Astrocyte (in vitro differentiated cells and primary cell): ENCODE measurements at regions not wholly inside any gene's neighbourhood (a gene's known extent, or its start where the extent isn't known, plus 50 kb on each side); places are given as distances from the start of the nearest gene placed in this dataset.
"Not testable (repeated sequence)": the region's sequence is repeated elsewhere in the genome, so short reads cannot be mapped to it uniquely, and the experiment has no call there.

ENCODE experiments used
- DNase-seq: peaks from one replicate; pipeline ENCODE4 v3.0.0-alpha.2; 2010; ENCODE audit warnings: low read depth
- FAIRE-seq: peaks from 2 replicates; lab custom pipeline; 2011; peaks lifted over from hg19 to GRCh38; lab: Jason Lieb, UNC
- H2AFZ ChIP-seq: 2 replicates; pipeline ENCODE4 v1.6.0; 2012; ENCODE audit warnings: low read depth, low read length, inconsistent platforms
- H3K27ac ChIP-seq: 2 replicates; pipeline ENCODE4 v1.5.1; 2011; ENCODE audit warnings: low read depth, low read length, inconsistent platforms
- H3K27me3 ChIP-seq: 2 replicates; pipeline ENCODE4 v1.6.0; 2011; ENCODE audit warnings: low read length, inconsistent platforms; ENCODE audit not compliant: insufficient read depth
- H3K36me3 ChIP-seq: 2 replicates; pipeline ENCODE4 v1.5.1; 2011; ENCODE audit warnings: low read length, inconsistent platforms; ENCODE audit not compliant: insufficient read depth
- H3K4me1 ChIP-seq: 2 replicates; pipeline ENCODE4 v1.5.1; 2011; ENCODE audit warnings: low read length, inconsistent platforms; ENCODE audit not compliant: insufficient read depth
- H3K4me2 ChIP-seq: 2 replicates; pipeline ENCODE4 v1.6.0; 2012; ENCODE audit warnings: low read length, inconsistent platforms
- H3K4me3 ChIP-seq: 2 replicates; pipeline ENCODE4 v1.5.1; 2011; ENCODE audit warnings: low read depth, mild to moderate bottlenecking, low read length, inconsistent platforms; ENCODE audit not compliant: insufficient read depth
- H3K79me2 ChIP-seq: 2 replicates; pipeline ENCODE4 v1.6.0; 2012; ENCODE audit warnings: mild to moderate bottlenecking, low read length, inconsistent platforms; ENCODE audit not compliant: insufficient read depth
- H3K9ac ChIP-seq: 2 replicates; pipeline ENCODE4 v1.6.0; 2012; ENCODE audit warnings: mild to moderate bottlenecking, low read length, inconsistent platforms
- H3K9me3 ChIP-seq: 2 replicates; pipeline ENCODE4 v1.5.1; 2012; ENCODE audit warnings: low read depth, mild to moderate bottlenecking, low read length, inconsistent platforms; ENCODE audit not compliant: insufficient read depth
- H4K20me1 ChIP-seq: 2 replicates; pipeline ENCODE4 v1.6.0; 2012; ENCODE audit warnings: low read length, inconsistent platforms; ENCODE audit not compliant: insufficient read depth
- H3K27ac Mint-ChIP-seq: one replicate; pipeline ENCODE4 v1.8.0; 2021; ENCODE audit warnings: mild to moderate bottlenecking, mixed read lengths; ENCODE audit not compliant: unreplicated experiment
- H3K27me3 Mint-ChIP-seq: one replicate; pipeline ENCODE4 v1.8.0; 2021; ENCODE audit warnings: low read depth, mixed read lengths; ENCODE audit not compliant: unreplicated experiment
- H3K36me3 Mint-ChIP-seq: one replicate; pipeline ENCODE4 v1.8.0; 2021; ENCODE audit warnings: low read depth, mixed read lengths; ENCODE audit not compliant: unreplicated experiment
- H3K4me1 Mint-ChIP-seq: one replicate; pipeline ENCODE4 v1.8.0; 2021; ENCODE audit warnings: low read depth, mixed read lengths; ENCODE audit not compliant: unreplicated experiment
- H3K4me3 Mint-ChIP-seq: one replicate; pipeline ENCODE4 v1.8.0; 2021; ENCODE audit warnings: mild to moderate bottlenecking, moderate library complexity, mixed read lengths; ENCODE audit not compliant: unreplicated experiment
- H3K9me3 Mint-ChIP-seq: one replicate; pipeline ENCODE4 v1.8.0; 2021; ENCODE audit warnings: mild to moderate bottlenecking, mixed read lengths; ENCODE audit not compliant: unreplicated experiment
- CTCF ChIP-seq: IDR thresholded peaks from 2 replicates; pipeline ENCODE4 v1.5.1; 2011; ENCODE audit warnings: low read depth, mild to moderate bottlenecking, inconsistent platforms, low read length, moderate library complexity; ENCODE audit not compliant: insufficient read depth
- EZH2 ChIP-seq: IDR thresholded peaks from 2 replicates; pipeline ENCODE4 v1.6.1; 2012; ENCODE audit warnings: mild to moderate bottlenecking, low read length, inconsistent platforms; ENCODE audit not compliant: insufficient read depth

GRCh38 chr6:119938752-119939151, 589.2 kb upstream of the MAN1A1 start:
- Histone ChIP-seq H3K9ac (no peak overlapping the region), H3K4me2 (no peak overlapping the region), H3K4me1 (no peaks in the 10 kb centered on the region), H3K9me3 (no peaks in the 10 kb centered on the region), H2AFZ (no peak overlapping the region), H4K20me1 (no peaks in the 10 kb centered on the region), H3K27me3 (no peaks in the 10 kb centered on the region), H3K36me3 (no peaks in the 10 kb centered on the region), H3K27ac (no peak overlapping the region), H3K79me2 (no peaks in the 10 kb centered on the region), H3K4me3 (no peak overlapping the region)
- Mint-ChIP-seq H3K4me1 (peaks cover 2% of the 10 kb centered on the region), H3K9me3 (peaks cover 3% of the 10 kb centered on the region), H3K4me3 (no peak overlapping the region), H3K27ac (no peak overlapping the region), H3K27me3 (no peaks in the 10 kb centered on the region), H3K36me3 (no peaks in the 10 kb centered on the region)
- TF ChIP-seq EZH2 (no peak), CTCF (no peak)
- no peak for DNase-seq
- FAIRE-seq: no peak

GRCh38 chr6:119934816-119935215, 585.3 kb upstream of the MAN1A1 start:
- H3K27ac ChIP-seq: no peak overlapping the region
- H3K36me3 Mint-ChIP-seq: no peaks in the 10 kb centered on the region
- H3K27me3 ChIP-seq: no peaks in the 10 kb centered on the region
- H3K9ac ChIP-seq: no peak overlapping the region
- no peak overlapping the region for H3K4me2 ChIP-seq
- H3K9me3 ChIP-seq: no peaks in the 10 kb centered on the region
- FAIRE-seq (no peak), DNase-seq (no peak)
- H3K4me3 ChIP-seq: no peak overlapping the region
- no peaks in the 10 kb centered on the region for H3K36me3 ChIP-seq
- H3K4me1 ChIP-seq: no peaks in the 10 kb centered on the region
- peaks cover 2% of the 10 kb centered on the region for H3K4me1 Mint-ChIP-seq
- H4K20me1 ChIP-seq: no peaks in the 10 kb centered on the region
- TF ChIP-seq CTCF (no peak), EZH2 (no peak)
- no peak overlapping the region for H2AFZ ChIP-seq
- H3K79me2 ChIP-seq: no peaks in the 10 kb centered on the region
- H3K27ac Mint-ChIP-seq: no peak overlapping the region
- H3K9me3 Mint-ChIP-seq: peaks cover 3% of the 10 kb centered on the region
- H3K4me3 Mint-ChIP-seq: no peak overlapping the region
- H3K27me3 Mint-ChIP-seq: no peaks in the 10 kb centered on the region

DNA sequence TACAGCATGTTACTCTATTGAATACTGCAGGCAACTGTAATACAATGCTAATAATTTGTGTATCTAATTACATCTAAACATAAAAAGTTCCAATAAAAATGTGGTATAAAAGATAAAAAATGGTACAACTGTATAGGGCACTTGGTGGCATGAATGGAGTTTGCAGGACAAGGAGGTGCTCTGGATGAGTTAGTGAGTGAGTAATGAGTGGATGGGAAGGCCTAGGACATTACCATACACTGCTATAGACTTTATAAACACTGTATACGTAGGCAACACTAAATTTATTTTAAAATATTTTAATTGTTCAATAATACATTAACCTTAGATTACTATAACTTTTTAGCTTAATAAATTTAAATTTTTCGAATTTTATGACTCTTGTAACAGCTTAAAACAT, 579.6 kb upstream of the MAN1A1 start:
- no peaks in the 10 kb centered on the region for H3K4me1 Mint-ChIP-seq
- no peak overlapping the region for H3K4me3 Mint-ChIP-seq
- no peak overlapping the region for H3K27ac Mint-ChIP-seq

GRCh38 chr6:119924888-119925287, 575.3 kb upstream of the MAN1A1 start:
- not testable (repeated sequence) for H3K9me3 ChIP-seq, H3K27me3 Mint-ChIP-seq, H3K9ac ChIP-seq, H3K36me3 ChIP-seq, DNase-seq, FAIRE-seq, H3K27ac ChIP-seq, H3K4me3 ChIP-seq, H3K4me2 ChIP-seq, H3K27me3 ChIP-seq, H3K4me3 Mint-ChIP-seq, H4K20me1 ChIP-seq, H3K4me1 ChIP-seq, H3K79me2 ChIP-seq, H3K4me1 Mint-ChIP-seq, H3K27ac Mint-ChIP-seq, H2AFZ ChIP-seq, H3K36me3 Mint-ChIP-seq
- H3K9me3 Mint-ChIP-seq: peaks cover 30% of the 10 kb centered on the region

More for the DNA sequence above, 579.6 kb upstream of the MAN1A1 start:
- no peaks in the 10 kb centered on the region for H3K36me3 ChIP-seq
- peaks cover 2% of the 10 kb centered on the region for H3K9me3 ChIP-seq
- H3K9ac ChIP-seq: no peak overlapping the region
- no peaks in the 10 kb centered on the region for H3K4me1 ChIP-seq
- H4K20me1 ChIP-seq: no peaks in the 10 kb centered on the region
- H3K4me3 ChIP-seq: no peak overlapping the region
- H3K36me3 Mint-ChIP-seq: no peaks in the 10 kb centered on the region
- no peak for DNase-seq
- H3K27ac ChIP-seq: no peak overlapping the region
- no peak for FAIRE-seq
- H2AFZ ChIP-seq: no peak overlapping the region
- no peaks in the 10 kb centered on the region for H3K79me2 ChIP-seq
- peaks cover 12% of the 10 kb centered on the region for H3K9me3 Mint-ChIP-seq
- no peaks in the 10 kb centered on the region for H3K27me3 Mint-ChIP-seq
- H3K4me2 ChIP-seq: no peak overlapping the region
- TF ChIP-seq CTCF: no peak
- no peak for TF ChIP-seq EZH2
- no peaks in the 10 kb centered on the region for H3K27me3 ChIP-seq
